ENCODE measurements at regions not wholly inside any gene's neighbourhood (a gene's known extent, or its start where the extent isn't known, plus 50 kb on each side); places are given as distances from the start of the nearest gene placed in this dataset.

DNA sequence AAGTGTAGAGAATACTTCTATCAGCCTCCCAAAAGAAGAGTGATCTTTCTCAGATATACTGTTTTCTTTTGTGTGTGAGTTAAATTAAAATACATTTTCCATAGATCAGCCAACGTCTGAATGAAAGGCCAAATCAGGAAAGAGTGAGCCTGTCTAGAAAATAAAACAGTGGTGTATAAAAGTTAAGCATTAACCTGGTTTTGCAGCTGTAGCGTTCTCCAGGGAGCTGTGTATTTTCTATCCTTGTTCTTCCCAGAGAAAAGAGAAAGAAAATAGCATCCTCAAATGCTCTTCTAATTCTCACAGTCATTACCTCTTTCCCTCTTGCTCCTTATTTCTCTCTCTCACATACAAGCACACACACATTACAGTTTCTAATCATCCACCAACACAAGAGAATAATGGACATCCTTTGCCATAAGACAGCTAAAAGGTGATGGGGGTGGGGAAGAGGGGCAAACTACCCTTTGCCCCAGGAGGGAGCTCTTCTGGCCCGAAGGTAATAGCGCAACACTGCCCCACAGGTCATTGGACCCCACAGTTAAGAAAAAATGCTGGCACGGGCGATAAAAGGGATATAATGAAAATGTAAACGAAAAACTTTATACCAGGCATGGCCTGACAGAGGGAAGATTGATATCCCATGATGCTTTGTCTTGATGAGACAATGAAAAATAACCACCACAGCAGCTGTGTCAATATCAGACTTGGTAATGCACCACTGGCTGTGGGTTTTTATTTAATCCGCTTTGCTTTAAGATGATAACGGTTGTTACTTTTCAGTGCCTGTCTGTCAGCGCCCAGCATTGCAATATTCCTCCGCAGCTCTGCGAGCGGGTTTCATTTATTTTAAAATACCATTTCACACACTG is 150.3 kb downstream of the NUF2 start:
- TF ChIP-seq, protein P1, sequence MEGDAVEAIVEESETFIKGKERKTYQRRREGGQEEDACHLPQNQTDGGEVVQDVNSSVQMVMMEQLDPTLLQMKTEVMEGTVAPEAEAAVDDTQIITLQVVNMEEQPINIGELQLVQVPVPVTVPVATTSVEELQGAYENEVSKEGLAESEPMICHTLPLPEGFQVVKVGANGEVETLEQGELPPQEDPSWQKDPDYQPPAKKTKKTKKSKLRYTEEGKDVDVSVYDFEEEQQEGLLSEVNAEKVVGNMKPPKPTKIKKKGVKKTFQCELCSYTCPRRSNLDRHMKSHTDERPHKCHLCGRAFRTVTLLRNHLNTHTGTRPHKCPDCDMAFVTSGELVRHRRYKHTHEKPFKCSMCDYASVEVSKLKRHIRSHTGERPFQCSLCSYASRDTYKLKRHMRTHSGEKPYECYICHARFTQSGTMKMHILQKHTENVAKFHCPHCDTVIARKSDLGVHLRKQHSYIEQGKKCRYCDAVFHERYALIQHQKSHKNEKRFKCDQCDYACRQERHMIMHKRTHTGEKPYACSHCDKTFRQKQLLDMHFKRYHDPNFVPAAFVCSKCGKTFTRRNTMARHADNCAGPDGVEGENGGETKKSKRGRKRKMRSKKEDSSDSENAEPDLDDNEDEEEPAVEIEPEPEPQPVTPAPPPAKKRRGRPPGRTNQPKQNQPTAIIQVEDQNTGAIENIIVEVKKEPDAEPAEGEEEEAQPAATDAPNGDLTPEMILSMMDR (IDR thresholded peaks at IDR 0.05; ENCODE audit: extremely low read depth in 1 of 2, insufficient read depth in 1 of 2, low read depth in 1 of 2, low read length in 2 of 2) = no peak
- no peak for TF ChIP-seq EZH2 (IDR thresholded peaks at IDR 0.05; ENCODE audit: borderline replicate concordance, low read depth, low read length, severe bottlenecking)
- TF ChIP-seq POLR2A (IDR thresholded peaks at IDR 0.05; ENCODE audit: low read depth, low read length) = no peak
- no peak for TF ChIP-seq POLR2AphosphoS5 (IDR thresholded peaks at IDR 0.05; ENCODE audit: insufficient read depth, low read depth, low read length)
- no peak for TF ChIP-seq JUN (IDR thresholded peaks at IDR 0.05; ENCODE audit: borderline replicate concordance, insufficient read depth, insufficient read length, low read depth)
